LNCaP clone FGC (cell line): ENCODE measurements at regions not wholly inside any gene's neighbourhood (a gene's known extent, or its start where the extent isn't known, plus 50 kb on each side); places are given as distances from the start of the nearest gene placed in this dataset.

Source experiments
- DNase-seq: peaks from one replicate; pipeline ENCODE4 v3.0.0-alpha.2; 2011; ENCODE audit warnings: low read depth
- H3K4me3 ChIP-seq: 2 replicates; pipeline ENCODE4 v1.5.1; 2011; ENCODE audit warnings: mild to moderate bottlenecking, low read depth, low read length, control low read depth
- TF ChIP-seq, protein P1 (sequence below): IDR thresholded peaks from 2 replicates; pipeline ENCODE4 v1.5.1; 2012; ENCODE audit warnings: mild to moderate bottlenecking; ENCODE audit not compliant: control insufficient read depth, insufficient read depth; ENCODE audit errors: extremely low read depth

DNA sequence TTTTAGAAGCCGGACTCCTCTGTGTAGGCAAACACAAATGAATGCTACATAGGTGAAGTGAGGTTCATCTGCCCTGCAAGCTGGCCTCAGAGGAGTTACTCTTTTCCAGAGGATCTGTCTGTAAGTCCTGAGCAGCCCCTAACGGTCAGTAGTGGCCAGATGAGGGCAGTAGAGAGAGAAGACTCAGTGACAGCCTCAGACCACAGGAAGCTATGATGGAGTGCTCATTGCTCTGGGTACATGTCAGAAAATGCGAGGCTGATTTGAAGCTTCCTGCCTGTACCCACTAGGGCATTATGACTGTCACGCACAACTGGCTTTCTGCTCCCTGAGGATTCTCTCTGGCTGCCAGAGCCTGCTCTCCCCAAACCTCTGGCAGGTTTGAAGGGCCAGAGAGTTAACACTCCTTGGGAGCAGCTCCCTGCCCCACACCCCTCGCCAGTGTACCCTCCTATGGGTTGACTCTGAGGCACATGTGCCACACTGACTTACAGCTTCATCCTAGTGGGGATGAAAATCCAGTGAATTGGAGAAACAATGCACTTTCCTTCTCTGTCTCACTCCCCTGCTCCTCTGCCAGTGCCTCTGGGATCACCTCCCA lies 141.5 kb downstream of the GABRG2 start:
- no peak for DNase-seq

DNA sequence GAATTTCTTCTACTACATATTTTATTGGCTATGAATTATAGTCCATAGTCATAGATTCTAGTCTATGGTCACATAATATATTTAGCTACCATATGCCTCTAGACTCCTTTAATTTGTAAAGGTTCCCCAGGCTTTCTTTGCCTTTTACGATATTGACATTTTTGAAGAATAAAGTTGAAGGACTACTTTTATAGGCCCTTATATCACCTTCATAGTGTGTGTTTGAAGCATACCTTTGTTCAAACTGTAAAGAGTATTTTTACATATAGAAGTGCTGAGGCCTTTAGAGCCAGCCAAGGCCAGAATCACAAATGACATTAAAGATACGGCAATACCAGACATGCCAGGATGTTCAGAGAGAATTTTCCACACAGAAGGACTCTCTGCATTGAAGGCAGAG lies 147.0 kb downstream of the GABRG2 start:
- DNase-seq: no peak
- TF ChIP-seq, protein P1, sequence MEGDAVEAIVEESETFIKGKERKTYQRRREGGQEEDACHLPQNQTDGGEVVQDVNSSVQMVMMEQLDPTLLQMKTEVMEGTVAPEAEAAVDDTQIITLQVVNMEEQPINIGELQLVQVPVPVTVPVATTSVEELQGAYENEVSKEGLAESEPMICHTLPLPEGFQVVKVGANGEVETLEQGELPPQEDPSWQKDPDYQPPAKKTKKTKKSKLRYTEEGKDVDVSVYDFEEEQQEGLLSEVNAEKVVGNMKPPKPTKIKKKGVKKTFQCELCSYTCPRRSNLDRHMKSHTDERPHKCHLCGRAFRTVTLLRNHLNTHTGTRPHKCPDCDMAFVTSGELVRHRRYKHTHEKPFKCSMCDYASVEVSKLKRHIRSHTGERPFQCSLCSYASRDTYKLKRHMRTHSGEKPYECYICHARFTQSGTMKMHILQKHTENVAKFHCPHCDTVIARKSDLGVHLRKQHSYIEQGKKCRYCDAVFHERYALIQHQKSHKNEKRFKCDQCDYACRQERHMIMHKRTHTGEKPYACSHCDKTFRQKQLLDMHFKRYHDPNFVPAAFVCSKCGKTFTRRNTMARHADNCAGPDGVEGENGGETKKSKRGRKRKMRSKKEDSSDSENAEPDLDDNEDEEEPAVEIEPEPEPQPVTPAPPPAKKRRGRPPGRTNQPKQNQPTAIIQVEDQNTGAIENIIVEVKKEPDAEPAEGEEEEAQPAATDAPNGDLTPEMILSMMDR: no peak
- H3K4me3 ChIP-seq: no peak overlapping the region

More for the DNA sequence above, 141.5 kb downstream of the GABRG2 start:
- H3K4me3 ChIP-seq: no peak overlapping the region
- TF ChIP-seq, protein P1: peak; percentile 56

DNA sequence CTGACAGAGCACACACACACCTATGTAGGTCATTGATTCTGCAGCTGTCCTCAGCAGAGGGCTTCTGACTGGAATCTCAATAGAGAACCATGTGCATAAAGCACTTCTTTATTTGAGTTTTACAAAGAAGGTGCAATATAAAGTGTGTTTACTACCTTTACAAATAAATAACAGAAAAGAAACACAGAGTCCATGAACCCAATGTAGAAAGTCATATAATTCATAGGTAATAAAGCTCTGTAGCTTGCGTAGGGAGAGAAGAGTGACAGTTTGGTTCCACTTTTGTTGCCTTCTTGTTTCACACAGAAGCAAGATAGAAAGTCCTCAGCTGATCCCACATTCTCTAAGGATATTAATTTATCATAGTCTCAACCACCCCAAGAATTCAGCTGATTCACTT lies 149.5 kb downstream of the GABRG2 start:
- TF ChIP-seq, protein P1: no peak
- DNase-seq: no peak
- no peak overlapping the region for H3K4me3 ChIP-seq

DNA sequence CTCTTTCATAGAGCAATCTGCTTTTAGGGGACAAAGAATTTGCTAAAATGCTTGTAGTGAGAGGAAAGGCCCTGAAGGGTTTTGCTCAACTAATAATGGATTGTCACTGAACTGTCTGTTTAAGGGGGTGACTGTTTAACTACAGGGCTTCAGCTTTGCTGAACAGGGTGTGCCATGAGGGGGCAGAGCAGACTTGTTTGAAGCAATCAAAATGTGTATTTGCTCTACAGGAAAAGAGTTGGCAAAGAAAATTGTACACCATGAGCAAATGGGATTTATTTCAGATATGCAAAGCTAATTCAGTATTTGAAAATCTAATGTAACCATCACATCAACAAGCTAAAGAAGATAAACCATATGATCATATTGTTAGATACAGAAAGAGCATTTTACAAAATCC lies 154.3 kb downstream of the GABRG2 start:
- TF ChIP-seq, protein P1: no peak
- DNase-seq: no peak
- H3K4me3 ChIP-seq: no peak overlapping the region

DNA sequence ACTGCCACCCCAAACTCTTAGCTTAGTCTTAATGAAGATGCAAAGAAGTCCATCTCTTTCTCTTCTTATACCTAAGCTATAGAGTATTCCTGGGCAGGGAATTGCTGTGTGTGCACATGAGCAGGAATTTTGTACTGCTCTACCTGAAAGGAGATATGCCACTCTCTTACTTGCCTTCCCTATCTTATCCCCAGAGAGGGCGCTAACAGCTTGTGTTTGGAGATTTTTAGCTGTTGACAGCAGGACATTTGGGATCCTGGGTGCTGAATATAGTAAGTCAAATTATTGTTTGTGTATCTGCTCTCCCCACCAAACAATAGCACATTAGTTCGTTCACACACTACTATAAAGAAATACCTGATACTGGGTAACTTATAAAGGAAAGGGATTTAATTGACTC lies 159.5 kb downstream of the GABRG2 start:
- H3K4me3 ChIP-seq: no peak overlapping the region
- DNase-seq: no peak
- TF ChIP-seq, protein P1: no peak

DNA sequence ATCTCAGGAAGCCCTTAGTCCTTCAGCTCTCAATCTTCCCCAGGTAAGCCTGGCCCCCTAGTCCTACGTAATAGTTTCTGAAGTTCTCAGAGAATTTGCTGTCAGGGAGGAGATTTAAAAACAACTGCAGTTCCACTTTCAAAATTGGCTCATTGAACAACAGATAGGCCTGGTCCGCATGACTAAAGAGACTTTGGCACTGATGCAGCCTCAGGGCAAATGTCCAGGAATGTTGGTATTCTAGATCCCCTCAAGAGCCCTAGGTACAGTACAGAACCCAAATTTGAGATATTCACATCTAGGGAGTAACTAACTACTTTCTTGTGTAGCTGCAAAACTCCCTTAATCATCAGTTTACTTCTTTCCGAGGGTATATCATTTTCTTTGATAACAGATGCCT lies 162.8 kb downstream of the GABRG2 start:
- TF ChIP-seq, protein P1: no peak
- no peak for DNase-seq
- no peak overlapping the region for H3K4me3 ChIP-seq

DNA sequence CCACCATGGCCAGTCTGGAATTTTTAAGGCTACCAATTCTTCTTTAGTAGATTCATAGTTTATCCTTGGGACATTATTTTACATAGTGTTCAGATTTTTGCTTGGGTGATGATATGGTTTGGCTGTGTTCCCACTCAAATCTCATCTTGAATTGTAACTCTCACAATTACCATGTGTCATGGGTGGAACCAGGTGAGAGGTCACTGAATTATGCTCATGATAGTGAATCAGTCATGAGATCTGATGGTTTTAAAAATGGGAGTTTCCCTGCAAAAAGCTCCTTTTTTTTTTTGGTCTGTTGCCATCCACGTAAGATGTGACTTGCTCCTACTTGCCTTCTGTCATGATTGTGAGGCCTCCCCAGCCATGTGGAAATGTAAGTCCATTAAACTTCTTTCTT lies 163.9 kb downstream of the GABRG2 start:
- no peak for DNase-seq
- no peak overlapping the region for H3K4me3 ChIP-seq
- TF ChIP-seq, protein P1: no peak
